ENCODE measurements at regions not wholly inside any gene's neighbourhood (a gene's known extent, or its start where the extent isn't known, plus 50 kb on each side); places are given as distances from the start of the nearest gene placed in this dataset.

DNA sequence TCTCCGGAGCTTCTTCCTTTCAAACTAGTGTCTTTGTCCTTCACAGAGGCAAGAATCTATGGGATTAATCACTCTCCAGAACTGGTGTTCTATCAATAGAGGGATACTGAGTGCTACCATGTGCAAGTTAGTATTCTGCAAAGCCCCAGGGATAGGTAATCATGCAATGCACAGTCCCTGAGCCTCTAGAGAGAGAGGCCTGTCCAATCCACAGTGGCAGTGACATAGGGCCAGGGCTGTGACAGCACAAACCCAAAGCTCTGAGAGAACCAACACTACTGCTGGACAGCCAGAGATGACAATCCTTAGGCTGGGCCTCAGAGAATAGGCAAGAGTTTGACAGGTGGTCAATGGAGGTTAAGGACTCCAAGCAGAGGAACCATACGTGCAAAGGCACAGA lies 66.8 kb upstream of the USP47 start:
- TF ChIP-seq GATA2 (IDR thresholded peaks at IDR 0.05; ENCODE audit: low read depth, low read length) (no peak), GATA3 (IDR thresholded peaks at IDR 0.05; ENCODE audit: low read depth, low read length) (no peak)

Data from SH-SY5Y (cell line).